HL-60 (cell line): ENCODE measurements at regions not wholly inside any gene's neighbourhood (a gene's known extent, or its start where the extent isn't known, plus 50 kb on each side); places are given as distances from the start of the nearest gene placed in this dataset.

ENCODE experiments used
- DNase-seq, 2 experiments: peaks; one replicate each; pipeline ENCODE4 v3.0.0-alpha.2; 2010 to 2020; ENCODE audit warnings: low read depth in 1 of 2, low spot score in 1 of 2
- H3K27ac ChIP-seq: fragments of 250-450 bp; sonication (Bioruptor Pico); replicated peaks from 2 replicates; pipeline ENCODE4 v1.5.1; 2020; ENCODE audit warnings: mild to moderate bottlenecking, moderate library complexity
- H3K27me3 ChIP-seq: fragments of 250-450 bp; sonication (Bioruptor Pico); 2 replicates; pipeline ENCODE4 v1.5.1; 2021; ENCODE audit warnings: mild to moderate bottlenecking, moderate library complexity; ENCODE audit not compliant: insufficient read depth, poor library complexity, severe bottlenecking
- H3K4me3 ChIP-seq: replicated peaks from 2 replicates; pipeline ENCODE4 v1.5.1; 2011; ENCODE audit warnings: mild to moderate bottlenecking, control low read depth, low read length; ENCODE audit not compliant: insufficient read depth
- GABPA ChIP-seq: IDR thresholded peaks from 2 replicates; pipeline ENCODE4 v1.6.1; 2012; ENCODE audit warnings: low read depth
- POLR2AphosphoS5 ChIP-seq: IDR thresholded peaks from 2 replicates; pipeline ENCODE4 v1.6.1; 2012; ENCODE audit warnings: low read depth
- SPI1 ChIP-seq: IDR thresholded peaks from 2 replicates; pipeline ENCODE4 v1.6.1; 2012; ENCODE audit warnings: low read depth, mild to moderate bottlenecking, borderline replicate concordance
- TF ChIP-seq, protein P1 (sequence below): IDR thresholded peaks from one replicate; pipeline ENCODE4 v1.5.1; 2011; ENCODE audit warnings: low read length, control low read depth, inconsistent platforms; ENCODE audit not compliant: insufficient read depth
- TF ChIP-seq, protein P2 (sequence below): IDR thresholded peaks from 2 replicates; pipeline ENCODE4 v1.6.1; 2012; ENCODE audit warnings: low read depth; ENCODE audit not compliant: insufficient replicate concordance

DNA sequence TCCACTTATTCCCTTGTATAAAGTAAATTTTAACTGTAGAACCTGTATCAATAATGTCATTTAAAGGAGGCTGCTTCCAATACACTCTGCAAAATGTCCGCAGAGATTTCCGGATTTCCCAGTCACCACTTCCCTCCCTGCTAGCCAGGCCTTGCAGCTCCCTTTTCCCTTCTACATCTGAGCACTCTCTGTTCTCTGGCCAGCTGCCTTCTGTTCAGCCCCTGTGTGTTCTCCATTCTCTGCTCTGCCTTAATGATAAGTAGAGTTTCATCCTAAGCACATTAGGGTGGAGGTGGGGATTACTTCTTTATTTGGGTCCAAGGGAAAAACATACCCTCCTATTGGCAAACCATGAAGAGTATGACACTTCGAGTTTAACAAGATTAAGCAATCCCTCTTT lies 719.6 kb upstream of the WWC1 start:
- TF ChIP-seq, protein P1, sequence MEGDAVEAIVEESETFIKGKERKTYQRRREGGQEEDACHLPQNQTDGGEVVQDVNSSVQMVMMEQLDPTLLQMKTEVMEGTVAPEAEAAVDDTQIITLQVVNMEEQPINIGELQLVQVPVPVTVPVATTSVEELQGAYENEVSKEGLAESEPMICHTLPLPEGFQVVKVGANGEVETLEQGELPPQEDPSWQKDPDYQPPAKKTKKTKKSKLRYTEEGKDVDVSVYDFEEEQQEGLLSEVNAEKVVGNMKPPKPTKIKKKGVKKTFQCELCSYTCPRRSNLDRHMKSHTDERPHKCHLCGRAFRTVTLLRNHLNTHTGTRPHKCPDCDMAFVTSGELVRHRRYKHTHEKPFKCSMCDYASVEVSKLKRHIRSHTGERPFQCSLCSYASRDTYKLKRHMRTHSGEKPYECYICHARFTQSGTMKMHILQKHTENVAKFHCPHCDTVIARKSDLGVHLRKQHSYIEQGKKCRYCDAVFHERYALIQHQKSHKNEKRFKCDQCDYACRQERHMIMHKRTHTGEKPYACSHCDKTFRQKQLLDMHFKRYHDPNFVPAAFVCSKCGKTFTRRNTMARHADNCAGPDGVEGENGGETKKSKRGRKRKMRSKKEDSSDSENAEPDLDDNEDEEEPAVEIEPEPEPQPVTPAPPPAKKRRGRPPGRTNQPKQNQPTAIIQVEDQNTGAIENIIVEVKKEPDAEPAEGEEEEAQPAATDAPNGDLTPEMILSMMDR = no peak
- TF ChIP-seq POLR2AphosphoS5 (no peak), SPI1 (no peak), GABPA (no peak)
- TF ChIP-seq, protein P2, sequence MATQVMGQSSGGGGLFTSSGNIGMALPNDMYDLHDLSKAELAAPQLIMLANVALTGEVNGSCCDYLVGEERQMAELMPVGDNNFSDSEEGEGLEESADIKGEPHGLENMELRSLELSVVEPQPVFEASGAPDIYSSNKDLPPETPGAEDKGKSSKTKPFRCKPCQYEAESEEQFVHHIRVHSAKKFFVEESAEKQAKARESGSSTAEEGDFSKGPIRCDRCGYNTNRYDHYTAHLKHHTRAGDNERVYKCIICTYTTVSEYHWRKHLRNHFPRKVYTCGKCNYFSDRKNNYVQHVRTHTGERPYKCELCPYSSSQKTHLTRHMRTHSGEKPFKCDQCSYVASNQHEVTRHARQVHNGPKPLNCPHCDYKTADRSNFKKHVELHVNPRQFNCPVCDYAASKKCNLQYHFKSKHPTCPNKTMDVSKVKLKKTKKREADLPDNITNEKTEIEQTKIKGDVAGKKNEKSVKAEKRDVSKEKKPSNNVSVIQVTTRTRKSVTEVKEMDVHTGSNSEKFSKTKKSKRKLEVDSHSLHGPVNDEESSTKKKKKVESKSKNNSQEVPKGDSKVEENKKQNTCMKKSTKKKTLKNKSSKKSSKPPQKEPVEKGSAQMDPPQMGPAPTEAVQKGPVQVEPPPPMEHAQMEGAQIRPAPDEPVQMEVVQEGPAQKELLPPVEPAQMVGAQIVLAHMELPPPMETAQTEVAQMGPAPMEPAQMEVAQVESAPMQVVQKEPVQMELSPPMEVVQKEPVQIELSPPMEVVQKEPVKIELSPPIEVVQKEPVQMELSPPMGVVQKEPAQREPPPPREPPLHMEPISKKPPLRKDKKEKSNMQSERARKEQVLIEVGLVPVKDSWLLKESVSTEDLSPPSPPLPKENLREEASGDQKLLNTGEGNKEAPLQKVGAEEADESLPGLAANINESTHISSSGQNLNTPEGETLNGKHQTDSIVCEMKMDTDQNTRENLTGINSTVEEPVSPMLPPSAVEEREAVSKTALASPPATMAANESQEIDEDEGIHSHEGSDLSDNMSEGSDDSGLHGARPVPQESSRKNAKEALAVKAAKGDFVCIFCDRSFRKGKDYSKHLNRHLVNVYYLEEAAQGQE = no peak
- no peak overlapping the region for H3K27ac ChIP-seq
- H3K4me3 ChIP-seq = no peak overlapping the region
- DNase-seq = no peak
- peaks cover 9% of the 10 kb centered on the region for H3K27me3 ChIP-seq

DNA sequence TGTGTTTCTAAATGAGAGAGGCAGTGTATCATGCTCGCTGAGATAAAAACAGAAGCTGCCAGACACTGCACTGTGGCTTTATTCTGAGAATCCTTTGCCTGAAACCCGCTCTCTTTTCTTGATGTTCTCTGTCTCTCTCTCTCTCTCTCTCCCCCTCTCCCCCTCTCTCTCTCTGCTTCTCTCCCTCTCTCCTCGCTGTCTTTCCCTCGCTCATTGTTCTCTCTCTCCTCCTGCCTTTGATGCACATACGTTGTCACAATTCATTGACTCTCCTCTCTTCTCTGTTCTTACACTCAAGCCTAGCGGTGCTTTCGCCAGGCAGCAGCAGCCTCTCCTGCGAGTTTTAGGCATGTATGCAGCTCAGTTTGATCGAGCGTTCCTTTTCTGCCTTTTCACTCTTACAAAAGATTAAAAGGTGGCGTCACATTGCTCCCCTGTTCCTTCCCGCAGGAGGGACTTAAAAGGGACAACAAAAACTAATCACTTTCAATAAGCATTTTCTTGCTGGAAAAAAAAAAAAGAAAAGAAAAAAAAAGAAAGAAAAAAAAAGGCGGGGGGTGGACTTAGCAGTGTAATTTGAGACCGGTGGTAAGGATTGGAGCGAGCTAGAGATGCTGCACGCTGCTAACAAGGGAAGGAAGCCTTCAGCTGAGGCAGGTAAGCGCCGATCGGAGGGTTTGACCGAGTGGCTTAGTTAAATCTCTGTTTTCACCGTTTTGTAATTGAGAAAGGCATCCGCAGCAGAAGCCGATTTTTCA lies 717.9 kb upstream of the WWC1 start:
- Histone ChIP-seq H3K27me3 (peaks cover 9% of the 10 kb centered on the region), H3K4me3 (no peak overlapping the region), H3K27ac (no peak overlapping the region)
- TF ChIP-seq GABPA = no peak
- TF ChIP-seq, protein P2 = no peak
- TF ChIP-seq, protein P1 = no peak
- no peak for TF ChIP-seq POLR2AphosphoS5
- TF ChIP-seq SPI1 = no peak
- DNase-seq = no peak

DNA sequence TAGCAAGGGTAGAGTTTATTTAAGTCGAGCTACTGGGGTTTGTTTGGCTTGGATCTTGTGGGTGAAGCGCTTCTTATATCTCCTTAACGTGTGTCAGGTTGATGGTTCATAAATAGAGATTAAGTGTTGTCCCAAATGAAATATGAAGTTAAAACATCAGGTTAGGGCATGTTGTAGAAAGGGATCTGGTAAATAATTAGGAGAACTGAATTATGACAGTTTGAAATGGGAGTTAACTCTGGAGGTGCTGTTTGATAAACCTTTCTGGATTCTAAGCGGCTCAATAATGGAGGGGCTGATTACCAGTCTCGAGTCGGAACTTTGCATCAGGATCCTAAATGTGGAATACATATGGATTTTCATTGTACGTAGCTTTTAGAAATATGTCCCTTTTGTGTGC lies 717.0 kb upstream of the WWC1 start:
- Histone ChIP-seq H3K27me3 (peaks cover 9% of the 10 kb centered on the region), H3K27ac (no peak overlapping the region), H3K4me3 (no peak overlapping the region)
- TF ChIP-seq POLR2AphosphoS5 (no peak), SPI1 (no peak), GABPA (no peak)
- TF ChIP-seq, protein P1 = no peak
- DNase-seq = no peak

DNA sequence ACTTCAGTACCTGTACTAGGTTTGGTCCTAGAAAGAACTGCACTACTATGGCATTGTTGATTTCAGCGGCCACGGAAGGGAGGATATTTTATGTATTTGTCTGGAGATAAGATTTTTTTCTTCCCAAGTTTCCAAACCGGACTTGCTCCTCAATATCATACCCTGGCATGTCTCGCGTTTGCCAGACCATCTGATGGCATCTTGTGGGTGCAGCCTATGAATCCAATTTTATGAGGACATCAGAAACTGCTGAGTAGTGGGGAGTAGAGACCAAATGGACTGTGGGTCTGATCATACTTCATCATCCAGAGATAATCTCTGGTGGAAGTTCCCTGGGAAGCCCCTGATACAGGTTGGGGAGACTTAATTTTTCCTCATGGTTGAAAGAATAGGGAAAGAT lies 716.1 kb upstream of the WWC1 start:
- DNase-seq = no peak
- TF ChIP-seq, protein P2 = no peak
- TF ChIP-seq SPI1 (no peak), POLR2AphosphoS5 (no peak), GABPA (no peak)
- TF ChIP-seq, protein P1 = no peak
- no peak overlapping the region for H3K27ac ChIP-seq
- no peak overlapping the region for H3K4me3 ChIP-seq
- H3K27me3 ChIP-seq = peaks cover 9% of the 10 kb centered on the region
